HG02623 (cell line): ENCODE measurements at regions not wholly inside any gene's neighbourhood (a gene's known extent, or its start where the extent isn't known, plus 50 kb on each side); places are given as distances from the start of the nearest gene placed in this dataset.
A peak's percentile ranks its signal among the peaks of the same experiment; 100 is the strongest.

Experiments
- ATAC-seq: cut with Tn5 transposase; IDR thresholded peaks from one replicate; pipeline ENCODE4 v1.9.1; 2021; ENCODE audit warnings: moderate library complexity; ENCODE audit not compliant: unreplicated experiment

- ATAC-seq, result no peak
Observed at GRCh38 chr2:163200741-163201140, 362.2 kb upstream of the KCNH7 start.

- no peak for ATAC-seq
Observed at GRCh38 chr2:163198972-163199371, 360.4 kb upstream of the KCNH7 start.

- no peak for ATAC-seq
Observed at GRCh38 chr2:163198007-163198406, 359.4 kb upstream of the KCNH7 start.

- peak; percentile 68 for ATAC-seq
Observed at GRCh38 chr2:163191372-163191771, 352.8 kb upstream of the KCNH7 start.

GRCh38 chr2:163187995-163188655 lies 349.6 kb upstream of the KCNH7 start:
- no peak for ATAC-seq

GRCh38 chr2:163187119-163187518 lies 348.6 kb upstream of the KCNH7 start:
- ATAC-seq, result no peak

- no peak for ATAC-seq
Observed at GRCh38 chr2:163185160-163185559, 346.6 kb upstream of the KCNH7 start.

- peak; percentile 80 for ATAC-seq
Observed at GRCh38 chr2:163182764-163183354, 344.3 kb upstream of the KCNH7 start.

- no peak for ATAC-seq
Observed at GRCh38 chr2:163177592-163177991, 339.0 kb upstream of the KCNH7 start.

GRCh38 chr2:163175294-163175693 lies 336.7 kb upstream of the KCNH7 start:
- ATAC-seq, result no peak

- no peak for ATAC-seq
Observed at GRCh38 chr2:163173591-163173990, 335.0 kb upstream of the KCNH7 start.

GRCh38 chr2:163171786-163172530 lies 333.4 kb upstream of the KCNH7 start:
- ATAC-seq, result no peak

- no peak for ATAC-seq
Observed at GRCh38 chr2:163157891-163158496, 319.4 kb upstream of the KCNH7 start.

GRCh38 chr2:163157411-163157810 lies 318.8 kb upstream of the KCNH7 start:
- no peak for ATAC-seq

- no peak for ATAC-seq
Observed at GRCh38 chr2:163155925-163156324, 317.4 kb upstream of the KCNH7 start.

GRCh38 chr2:163155279-163155883 lies 316.8 kb upstream of the KCNH7 start:
- ATAC-seq, result peak; percentile 87

- no peak for ATAC-seq
Observed at GRCh38 chr2:163142618-163143017, 304.1 kb upstream of the KCNH7 start.

- ATAC-seq, result no peak
Observed at GRCh38 chr2:163138947-163139346, 300.4 kb upstream of the KCNH7 start.

GRCh38 chr2:163135256-163135655 lies 296.7 kb upstream of the KCNH7 start:
- ATAC-seq, result no peak

GRCh38 chr2:163133602-163134001 lies 295.0 kb upstream of the KCNH7 start:
- ATAC-seq, result no peak

- no peak for ATAC-seq
Observed at GRCh38 chr2:163132850-163133249, 294.3 kb upstream of the KCNH7 start.
